OCI-LY7 (cell line): ENCODE measurements at regions not wholly inside any gene's neighbourhood (a gene's known extent, or its start where the extent isn't known, plus 50 kb on each side); places are given as distances from the start of the nearest gene placed in this dataset.

Source experiments
- BruUV-seq: library from RNA; stranded (reverse); fragments of 400-500 nt; replicated peaks from 2 replicates; lab custom pipeline; 2021; lab: Mats Ljungman, UMichigan
- CTCF ChIA-PET: fragments of 300-600 bp; sonication (Branson Sonifier 250); formaldehyde crosslinking; loops from one replicate; lab custom pipeline; 2022; ENCODE audit warnings: antibody characterized with exemption; ENCODE audit not compliant: unreplicated experiment; lab: Charles Lee
- POLR2A ChIA-PET: fragments of 300-600 bp; sonication (Branson Sonifier 250); formaldehyde crosslinking; loops from one replicate; lab custom pipeline; 2022; ENCODE audit warnings: antibody characterized with exemption; lab: Charles Lee
- DNase-seq: peaks from one replicate; pipeline ENCODE4 v3.0.0-alpha.2; 2015; ENCODE audit warnings: low spot score
- H2AFZ ChIP-seq: fragments of 200-600 bp; sonication (generic), shearing (Covaris generic); 2 replicates; pipeline ENCODE4 v1.6.1; 2014; ENCODE audit warnings: mild to moderate bottlenecking, antibody characterized with exemption, low read length, moderate library complexity
- H3K27ac ChIP-seq: fragments of 200-600 bp; sonication (generic); 2 replicates; pipeline ENCODE4 v1.5.1; 2014; ENCODE audit warnings: mixed run types, low read depth, mild to moderate bottlenecking, moderate library complexity, low read length, inconsistent platforms; ENCODE audit not compliant: poor library complexity, severe bottlenecking
- H3K36me3 ChIP-seq: fragments of 200-600 bp; sonication (generic); 2 replicates; pipeline ENCODE4 v1.6.1; 2014; ENCODE audit warnings: mild to moderate bottlenecking, antibody characterized with exemption, low read length, moderate library complexity, mixed read lengths; ENCODE audit not compliant: insufficient read depth
- H3K4me1 ChIP-seq: fragments of 200-600 bp; sonication (generic); 2 replicates; pipeline ENCODE4 v1.5.1; 2014; ENCODE audit warnings: mild to moderate bottlenecking, low read length; ENCODE audit not compliant: insufficient read depth, poor library complexity, severe bottlenecking
- H3K4me2 ChIP-seq: fragments of 200-600 bp; sonication (generic); 2 replicates; pipeline ENCODE4 v1.6.1; 2014; ENCODE audit warnings: mild to moderate bottlenecking, low read length
- H3K4me3 ChIP-seq: fragments of 200-600 bp; sonication (generic); 2 replicates; pipeline ENCODE4 v1.5.1; 2014; ENCODE audit warnings: mild to moderate bottlenecking, low read depth, low read length; ENCODE audit not compliant: poor library complexity, severe bottlenecking
- H3K79me2 ChIP-seq: fragments of 200-600 bp; sonication (generic); 2 replicates; pipeline ENCODE4 v1.6.1; 2016; ENCODE audit warnings: low read depth, mild to moderate bottlenecking, low read length, moderate library complexity, mixed read lengths; ENCODE audit not compliant: insufficient read depth
- H3K9me2 ChIP-seq: fragments of 200-600 bp; sonication (generic); 2 replicates; pipeline ENCODE4 v1.6.1; 2016; ENCODE audit warnings: mild to moderate bottlenecking, low read length, mixed read lengths; ENCODE audit not compliant: insufficient read depth
- H3K9me3 ChIP-seq: fragments of 200-600 bp; sonication (generic); 2 replicates; pipeline ENCODE4 v1.6.1; 2014; ENCODE audit warnings: mild to moderate bottlenecking, mixed run types, low read length, mixed read lengths
- H4K20me1 ChIP-seq: fragments of 200-600 bp; sonication (generic); 2 replicates; pipeline ENCODE4 v1.6.1; 2014; ENCODE audit warnings: mild to moderate bottlenecking, antibody characterized with exemption, low read length, moderate library complexity, mixed read lengths; ENCODE audit not compliant: insufficient read depth
- EZH2phosphoT487 ChIP-seq: fragments of 200-600 bp; sonication (generic); IDR thresholded peaks from 2 replicates; pipeline ENCODE4 v1.6.1; 2018; ENCODE audit warnings: low read depth, borderline replicate concordance, mild to moderate bottlenecking, mixed run types, antibody characterized with exemption, low read length, moderate library complexity, mixed read lengths
- intact Hi-C: fragments of 100-400 bp; cut with micrococcal nuclease; formaldehyde crosslinking; loops from one replicate; pipeline ENCODE4 v1.10.0; 2022; ENCODE audit not compliant: unreplicated experiment
- TF ChIP-seq, protein P1 (sequence below): fragments of 200-600 bp; sonication (generic); conservative IDR thresholded peaks from 2 replicates; pipeline ENCODE4 v1.5.1; 2014; ENCODE audit warnings: mild to moderate bottlenecking, antibody characterized with exemption, low read length, moderate library complexity, mixed read lengths

DNA sequence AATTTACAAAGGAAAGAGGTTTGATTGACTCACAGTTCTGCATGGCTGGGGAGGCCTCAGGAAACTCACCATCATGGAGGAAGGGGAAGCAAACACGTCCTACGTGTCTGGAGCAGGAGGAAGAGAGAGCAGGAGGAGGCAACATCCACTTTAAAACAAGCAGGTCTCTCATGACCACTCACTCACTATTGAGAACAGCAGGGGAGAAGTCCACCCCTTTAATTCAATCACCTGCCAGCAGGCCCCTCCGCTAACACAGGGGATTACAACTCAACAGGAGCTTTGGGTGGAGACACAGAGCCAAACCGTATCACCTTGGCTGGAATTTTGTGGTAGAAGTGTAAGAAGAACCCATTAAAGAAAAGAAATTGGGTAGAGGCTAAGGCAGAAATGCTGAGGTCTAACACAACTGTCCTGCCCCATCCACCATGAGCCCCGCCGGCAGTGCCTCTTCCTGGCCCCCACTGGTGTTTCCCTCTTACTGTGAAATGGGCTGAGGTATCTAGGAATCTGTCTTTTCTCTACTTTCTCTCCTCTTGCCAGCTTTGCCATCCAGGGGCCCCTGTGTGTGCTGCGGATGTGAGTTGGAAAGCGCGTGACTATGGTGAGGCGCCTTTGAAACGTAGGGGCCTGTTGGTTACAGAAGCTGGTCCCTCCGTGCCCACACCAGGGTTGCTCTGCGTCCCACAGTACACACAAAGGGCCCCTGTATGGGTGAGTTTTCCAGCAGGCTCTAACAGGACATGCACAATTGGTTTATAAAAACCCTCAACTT is 108.0 kb upstream of the TMEM132D start:
- Histone ChIP-seq H3K9me3 (no peaks in the 10 kb centered on the region), H3K36me3 (no peaks in the 10 kb centered on the region), H2AFZ (no peak overlapping the region), H4K20me1 (no peaks in the 10 kb centered on the region), H3K4me1 (no peaks in the 10 kb centered on the region), H3K9me2 (no peaks in the 10 kb centered on the region), H3K4me3 (no peak overlapping the region), H3K79me2 (no peaks in the 10 kb centered on the region), H3K4me2 (no peak overlapping the region), H3K27ac (no peak overlapping the region)
- POLR2A ChIA-PET = no interaction called here
- CTCF ChIA-PET = no interaction called here
- BruUV-seq = no TSS peak
- intact Hi-C loops = loop anchor here (5.0 kb wide), 1 partner anchor 1044 kb away; no protein-coding TSS in a partner anchor
- no peak for TF ChIP-seq EZH2phosphoT487
- TF ChIP-seq, protein P1, sequence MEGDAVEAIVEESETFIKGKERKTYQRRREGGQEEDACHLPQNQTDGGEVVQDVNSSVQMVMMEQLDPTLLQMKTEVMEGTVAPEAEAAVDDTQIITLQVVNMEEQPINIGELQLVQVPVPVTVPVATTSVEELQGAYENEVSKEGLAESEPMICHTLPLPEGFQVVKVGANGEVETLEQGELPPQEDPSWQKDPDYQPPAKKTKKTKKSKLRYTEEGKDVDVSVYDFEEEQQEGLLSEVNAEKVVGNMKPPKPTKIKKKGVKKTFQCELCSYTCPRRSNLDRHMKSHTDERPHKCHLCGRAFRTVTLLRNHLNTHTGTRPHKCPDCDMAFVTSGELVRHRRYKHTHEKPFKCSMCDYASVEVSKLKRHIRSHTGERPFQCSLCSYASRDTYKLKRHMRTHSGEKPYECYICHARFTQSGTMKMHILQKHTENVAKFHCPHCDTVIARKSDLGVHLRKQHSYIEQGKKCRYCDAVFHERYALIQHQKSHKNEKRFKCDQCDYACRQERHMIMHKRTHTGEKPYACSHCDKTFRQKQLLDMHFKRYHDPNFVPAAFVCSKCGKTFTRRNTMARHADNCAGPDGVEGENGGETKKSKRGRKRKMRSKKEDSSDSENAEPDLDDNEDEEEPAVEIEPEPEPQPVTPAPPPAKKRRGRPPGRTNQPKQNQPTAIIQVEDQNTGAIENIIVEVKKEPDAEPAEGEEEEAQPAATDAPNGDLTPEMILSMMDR = no peak
- DNase-seq = no peak

DNA sequence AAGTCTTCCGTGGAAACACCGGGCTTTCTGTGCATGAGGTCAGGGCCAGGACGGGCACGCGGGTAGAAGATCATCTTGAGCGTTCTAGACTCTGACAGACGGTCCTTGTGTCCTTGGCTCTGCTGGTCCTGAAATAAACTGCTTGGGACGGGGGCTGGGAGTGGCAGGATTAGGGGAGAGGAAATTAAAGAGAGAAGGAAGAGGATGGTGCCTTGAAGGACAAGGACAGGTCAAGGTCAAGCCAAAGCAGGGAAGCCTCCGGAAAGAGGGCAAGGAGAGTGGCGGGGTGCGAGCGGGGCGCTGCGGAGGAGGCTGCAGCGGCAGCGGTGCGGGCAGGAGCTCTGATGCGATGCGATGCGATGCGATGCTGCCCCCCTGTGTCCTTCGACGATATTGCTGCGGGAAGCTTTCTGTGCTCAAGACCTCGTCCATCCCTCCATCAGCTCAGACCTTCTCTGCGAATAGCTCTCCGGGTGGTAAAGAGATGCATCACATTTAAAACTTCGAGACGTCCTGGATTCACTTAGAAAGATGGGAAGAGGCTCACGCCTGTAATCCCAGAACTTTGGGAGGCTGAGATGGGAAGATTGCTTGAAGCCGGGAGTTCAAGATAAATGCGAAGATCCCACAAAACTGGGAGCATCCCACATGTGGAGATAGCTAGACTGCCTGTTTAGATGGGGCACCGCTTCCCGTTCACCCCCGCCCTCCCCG is 110.1 kb upstream of the TMEM132D start:
- Histone ChIP-seq H2AFZ (no peak overlapping the region), H3K79me2 (no peaks in the 10 kb centered on the region), H4K20me1 (no peaks in the 10 kb centered on the region), H3K36me3 (no peaks in the 10 kb centered on the region), H3K9me3 (no peaks in the 10 kb centered on the region), H3K4me3 (no peak overlapping the region), H3K9me2 (no peaks in the 10 kb centered on the region), H3K4me2 (no peak overlapping the region), H3K27ac (no peak overlapping the region), H3K4me1 (no peaks in the 10 kb centered on the region)
- no TSS peak for BruUV-seq
- POLR2A ChIA-PET = no interaction called here
- DNase-seq = peak; percentile 29
- CTCF ChIA-PET = interaction anchor here (0.6 kb wide), 1 partner anchor 1785 kb away, joined by 5 read pairs; no protein-coding TSS in a partner anchor
- TF ChIP-seq, protein P1 = peak; percentile 69
- no peak for TF ChIP-seq EZH2phosphoT487
- intact Hi-C loops = loop anchor here (5.0 kb wide), 1 partner anchor 1047 kb away; no protein-coding TSS in a partner anchor
